H1 (cell line): ENCODE measurements at regions not wholly inside any gene's neighbourhood (a gene's known extent, or its start where the extent isn't known, plus 50 kb on each side); places are given as distances from the start of the nearest gene placed in this dataset.

ENCODE experiments used
- CTCF ChIA-PET: fragments of 300-600 bp; sonication (Branson Sonifier 250); formaldehyde crosslinking; loops from one replicate; lab custom pipeline; 2021; ENCODE audit not compliant: partially characterized antibody; lab: Charles Lee
- POLR2A ChIA-PET: fragments of 300-600 bp; sonication (Branson Sonifier 250); formaldehyde crosslinking; loops from one replicate; lab custom pipeline; 2021; ENCODE audit warnings: inconsistent platforms; ENCODE audit not compliant: partially characterized antibody; lab: Charles Lee
- DNase-seq, 2 experiments: peaks; one replicate each; pipeline versions ENCODE4 v3.0.0 to v3.0.0-alpha.2; 2010 to 2022; ENCODE audit warnings: low spot score in 2 of 2, low read depth in 1 of 2, mixed read lengths in 1 of 2
- FAIRE-seq: peaks from 2 replicates; lab custom pipeline; 2011; peaks lifted over from hg19 to GRCh38; lab: Jason Lieb, UNC
- H2AFZ ChIP-seq: 2 replicates; pipeline ENCODE4 v1.8.1; 2012; ENCODE audit warnings: low read length, inconsistent platforms
- H2AK5ac ChIP-seq: 2 replicates; pipeline ENCODE4 v1.6.1; 2013; ENCODE audit warnings: low read depth, low read length
- H2BK120ac ChIP-seq: replicated peaks from 2 replicates; pipeline ENCODE3; 2013; ENCODE audit warnings: low read depth, low read length, inconsistent platforms
- H2BK12ac ChIP-seq: 2 replicates; pipeline ENCODE4 v1.6.1; 2013; ENCODE audit warnings: low read depth, low read length
- H2BK15ac ChIP-seq: 2 replicates; pipeline ENCODE4 v1.6.1; 2013; ENCODE audit warnings: low read length
- H2BK20ac ChIP-seq: 2 replicates; pipeline ENCODE4 v1.6.1; 2013; ENCODE audit warnings: low read length
- H2BK5ac ChIP-seq: 2 replicates; pipeline ENCODE4 v1.6.1; 2013; ENCODE audit warnings: low read depth, low read length
- H3K14ac ChIP-seq: 2 replicates; pipeline ENCODE4 v1.6.1; 2013; ENCODE audit warnings: inconsistent platforms; ENCODE audit not compliant: insufficient read length
- H3K18ac ChIP-seq: 2 replicates; pipeline ENCODE4 v1.6.1; 2013; ENCODE audit warnings: low read length; ENCODE audit errors: extremely low read depth
- H3K23ac ChIP-seq: 2 replicates; pipeline ENCODE4 v1.6.1; 2013; ENCODE audit warnings: inconsistent platforms; ENCODE audit not compliant: insufficient read length
- H3K23me2 ChIP-seq: 2 replicates; pipeline ENCODE4 v1.6.1; 2013; ENCODE audit warnings: low read depth, low read length
- H3K27ac ChIP-seq: 2 replicates; pipeline ENCODE4 v1.6.1; 2011; ENCODE audit warnings: low read depth, low read length, inconsistent platforms
- H3K27me3 ChIP-seq, 4 experiments: replicated peaks in 1 of 4; 1 replicate in 1 of 4; 2 replicates in 3 of 4; pipeline versions ENCODE4 v1.6.1 to v1.8.1; 2011 to 2013; ENCODE audit warnings: low read length in 3 of 4, mild to moderate bottlenecking in 3 of 4, inconsistent platforms in 2 of 4, mixed read lengths in 2 of 4, moderate library complexity in 1 of 4; ENCODE audit not compliant: control insufficient read depth in 3 of 4, insufficient read depth in 3 of 4; ENCODE audit errors: extremely low read depth in 1 of 4
- H3K36me3 ChIP-seq, 4 experiments: 2 replicates each; pipeline versions ENCODE4 v1.6.1 to v1.8.1; 2011 to 2013; ENCODE audit warnings: mild to moderate bottlenecking in 4 of 4, low read length in 3 of 4, moderate library complexity in 2 of 4, control low read depth in 1 of 4, inconsistent platforms in 1 of 4; ENCODE audit not compliant: insufficient read depth in 4 of 4, control insufficient read depth in 2 of 4
- H3K4ac ChIP-seq: replicated peaks from 2 replicates; pipeline ENCODE3; 2013; ENCODE audit warnings: low read length, low read depth, mixed read lengths, inconsistent platforms; ENCODE audit not compliant: insufficient read length
- H3K4me1 ChIP-seq, 4 experiments: replicated peaks in 1 of 4; 1 replicate in 1 of 4; 2 replicates in 3 of 4; pipeline versions ENCODE4 v1.6.1 to v1.8.1; 2011 to 2013; ENCODE audit warnings: low read length in 3 of 4, inconsistent platforms in 2 of 4, mixed read lengths in 1 of 4; ENCODE audit not compliant: insufficient read depth in 4 of 4, control insufficient read depth in 3 of 4
- H3K4me2 ChIP-seq, 2 experiments: 2 replicates each; pipeline versions ENCODE4 v1.6.1 to v1.8.1; 2011 to 2013; ENCODE audit warnings: low read depth in 2 of 2, low read length in 2 of 2, control low read depth in 1 of 2, inconsistent platforms in 1 of 2, mild to moderate bottlenecking in 1 of 2; ENCODE audit not compliant: insufficient read depth in 1 of 2
- H3K4me3 ChIP-seq, 4 experiments: fragments of 200-600, 300-600 bp in 1 of 4; sonication (generic), shearing (Covaris generic), sonication (Bioruptor Twin) in 1 of 4; 2 replicates each; pipeline versions ENCODE4 v1.5.1 to v1.8.1; 2011 to 2016; ENCODE audit warnings: low read length in 4 of 4, low read depth in 3 of 4, control low read depth in 2 of 4, inconsistent platforms in 2 of 4, mild to moderate bottlenecking in 2 of 4, mixed read lengths in 1 of 4, moderate library complexity in 1 of 4; ENCODE audit not compliant: insufficient read depth in 2 of 4; ENCODE audit errors: extremely low read depth in 1 of 4
- H3K56ac ChIP-seq: replicated peaks from 2 replicates; pipeline ENCODE3; 2013; ENCODE audit warnings: low read depth, mild to moderate bottlenecking, mixed read lengths, low read length, inconsistent platforms; ENCODE audit not compliant: insufficient read length
- H3K79me1 ChIP-seq: 2 replicates; pipeline ENCODE4 v1.6.1; 2013; ENCODE audit warnings: low read depth, low read length, control low read depth
- H3K79me2 ChIP-seq, 2 experiments: 2 replicates each; pipeline versions ENCODE4 v1.6.1 to v1.8.1; 2012 to 2013; ENCODE audit warnings: low read length in 2 of 2, mild to moderate bottlenecking in 2 of 2, inconsistent platforms in 1 of 2; ENCODE audit not compliant: insufficient read depth in 2 of 2, control insufficient read depth in 1 of 2
- H3K9ac ChIP-seq, 4 experiments: replicated peaks in 1 of 4; 1 replicate in 1 of 4; 2 replicates in 3 of 4; pipeline versions ENCODE4 v1.6.1 to v1.8.1; 2011 to 2013; ENCODE audit warnings: low read depth in 3 of 4, low read length in 3 of 4, control low read depth in 2 of 4, mild to moderate bottlenecking in 2 of 4, moderate library complexity in 2 of 4, inconsistent platforms in 1 of 4; ENCODE audit errors: extremely low read depth in 1 of 4
- H3K9me3 ChIP-seq, 2 experiments: 2 replicates each; pipeline versions ENCODE4 v1.6.1 to v1.8.1; 2012 to 2013; ENCODE audit warnings: mild to moderate bottlenecking in 2 of 2, moderate library complexity in 2 of 2, control low read depth in 1 of 2, inconsistent platforms in 1 of 2, low read depth in 1 of 2, low read length in 1 of 2, mixed read lengths in 1 of 2; ENCODE audit not compliant: insufficient read depth in 2 of 2
- H4K20me1 ChIP-seq, 2 experiments: replicated peaks in 1 of 2; 2 replicates each; pipeline versions ENCODE3 to v1.8.1; 2011 to 2013; ENCODE audit warnings: inconsistent platforms in 2 of 2, low read length in 2 of 2, mild to moderate bottlenecking in 1 of 2; ENCODE audit not compliant: insufficient read depth in 2 of 2, control insufficient read depth in 1 of 2
- H4K5ac ChIP-seq: 2 replicates; pipeline ENCODE4 v1.6.1; 2013; ENCODE audit warnings: low read length, low read depth, mixed read lengths, inconsistent platforms; ENCODE audit not compliant: insufficient read length
- H4K8ac ChIP-seq: 2 replicates; pipeline ENCODE4 v1.8.0; 2013; ENCODE audit warnings: mild to moderate bottlenecking, moderate library complexity, low read length, inconsistent platforms; ENCODE audit not compliant: insufficient read depth; ENCODE audit errors: extremely low read depth
- H4K91ac ChIP-seq: replicated peaks from 2 replicates; pipeline ENCODE3; 2013; ENCODE audit warnings: low read length, mixed read lengths, inconsistent platforms; ENCODE audit not compliant: insufficient read length
- CREB1 ChIP-seq: IDR thresholded peaks from 2 replicates; pipeline ENCODE4 v1.6.1; 2012; ENCODE audit warnings: inconsistent platforms
- HDAC6 ChIP-seq: IDR thresholded peaks from one replicate; pipeline ENCODE4 v1.7.1; 2012; ENCODE audit warnings: low read depth, mild to moderate bottlenecking, inconsistent platforms, low read length, moderate library complexity
- MAX ChIP-seq: IDR thresholded peaks from 2 replicates; pipeline ENCODE4 v1.6.1; 2012; ENCODE audit warnings: inconsistent platforms

DNA sequence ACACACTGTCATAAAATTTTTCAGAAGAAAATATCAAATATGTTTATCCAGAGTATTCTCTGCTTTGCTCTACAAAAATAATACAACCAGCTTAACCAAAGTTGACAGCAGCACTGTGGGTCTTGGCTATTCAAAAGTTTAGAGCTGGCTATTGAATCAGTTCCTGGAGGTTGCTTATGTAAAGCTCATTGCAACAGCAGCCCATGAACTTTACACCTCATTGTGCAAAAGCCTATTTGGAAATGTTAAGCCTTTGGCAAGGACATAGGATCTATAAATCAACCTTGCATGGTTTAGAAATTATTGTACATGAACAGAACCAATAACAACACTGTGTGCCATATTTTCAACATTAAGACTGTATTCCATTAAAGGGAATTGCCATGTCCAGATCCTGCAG is 714.9 kb downstream of the ADGRL2 start:
- H4K5ac ChIP-seq: no peak overlapping the region
- H2AFZ ChIP-seq: no peak overlapping the region
- H3K14ac ChIP-seq: no peak overlapping the region
- H3K27ac ChIP-seq: no peak overlapping the region
- H3K9ac ChIP-seq: no peak overlapping the region
- H3K79me2 ChIP-seq: no peaks in the 10 kb centered on the region
- no peak overlapping the region for H3K56ac ChIP-seq
- no peaks in the 10 kb centered on the region for H3K4me1 ChIP-seq
- H2BK5ac ChIP-seq: no peak overlapping the region
- H3K23me2 ChIP-seq: no peaks in the 10 kb centered on the region
- no peak overlapping the region for H4K91ac ChIP-seq
- no peaks in the 10 kb centered on the region for H3K36me3 ChIP-seq
- H3K79me1 ChIP-seq: no peaks in the 10 kb centered on the region
- no peak for DNase-seq
- no peak overlapping the region for H3K4me2 ChIP-seq
- H2BK120ac ChIP-seq: no peak overlapping the region
- no peaks in the 10 kb centered on the region for H3K27me3 ChIP-seq
- H3K23ac ChIP-seq: no peak overlapping the region
- TF ChIP-seq CREB1 (no peak), MAX (no peak), HDAC6 (no peak)
- TF ChIP-seq, all 59 proteins: peak for 0
- Histone ChIP-seq H2AK5ac (no peak overlapping the region), H2BK20ac (no peak overlapping the region), H4K8ac (no peak overlapping the region), H3K4me3 (no peak overlapping the region), H2BK15ac (no peak overlapping the region), H2BK12ac (no peak overlapping the region), H3K4ac (no peak overlapping the region), H3K18ac (no peak overlapping the region), H4K20me1 (no peaks in the 10 kb centered on the region), H3K9me3 (no peaks in the 10 kb centered on the region)
- no peak for FAIRE-seq
- POLR2A ChIA-PET: no interaction called here
- CTCF ChIA-PET: no interaction called here
